Retinal pigment epithelial cell (primary cell): ENCODE measurements at regions not wholly inside any gene's neighbourhood (a gene's known extent, or its start where the extent isn't known, plus 50 kb on each side); places are given as distances from the start of the nearest gene placed in this dataset.
"Not testable (repeated sequence)": the region's sequence is repeated elsewhere in the genome, so short reads cannot be mapped to it uniquely, and the experiment has no call there.

Experiments used
- DNase-seq: peaks from one replicate; pipeline ENCODE4 v3.0.0-alpha.2; 2010; ENCODE audit warnings: low read depth
- H3K4me3 ChIP-seq: 2 replicates; pipeline ENCODE4 v1.5.1; 2011; ENCODE audit warnings: mild to moderate bottlenecking, low read length, control low read depth, moderate library complexity
- CTCF ChIP-seq: conservative IDR thresholded peaks from 2 replicates; pipeline ENCODE4 v1.5.1; 2011; ENCODE audit warnings: low read depth, low read length, control low read depth, inconsistent platforms

DNA sequence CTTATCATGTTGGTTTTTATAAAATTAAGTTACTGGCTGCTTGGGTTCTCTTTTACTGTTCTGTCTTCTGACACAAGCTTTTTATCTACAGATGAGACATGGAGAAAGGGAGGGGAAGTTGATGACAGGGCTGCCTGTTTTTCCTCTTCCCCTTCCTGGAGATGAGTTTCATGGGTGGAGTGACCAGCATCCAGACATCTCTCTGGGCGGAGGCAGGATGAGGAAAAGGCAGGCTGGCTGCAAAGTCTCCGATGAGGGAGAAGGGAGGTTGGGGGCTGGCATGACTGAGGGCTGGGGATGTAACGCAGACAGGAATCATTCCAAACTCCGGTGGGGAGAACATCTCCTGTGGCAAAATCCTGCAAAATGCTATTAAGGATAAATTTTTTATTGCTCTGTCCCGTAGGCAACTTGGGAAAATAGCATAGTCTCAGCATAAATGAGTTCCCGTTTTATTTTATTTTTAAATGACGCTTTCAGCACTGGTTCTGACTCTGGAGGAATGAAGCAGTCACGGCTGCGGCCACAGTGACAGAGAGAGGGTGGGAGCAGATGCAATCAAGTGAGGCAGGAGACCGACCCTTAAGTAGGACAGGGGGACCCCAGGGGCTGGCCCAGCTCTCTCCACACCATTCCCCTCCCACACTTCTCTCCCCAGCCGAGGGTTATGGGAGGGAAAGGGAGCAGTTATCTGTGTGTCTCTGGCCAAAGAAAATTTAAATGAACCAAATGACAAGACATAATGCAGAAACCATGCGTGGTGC, 108.8 kb upstream of the PMEPA1 start:
- no peak overlapping the region for H3K4me3 ChIP-seq
- no peak for DNase-seq
- TF ChIP-seq CTCF: no peak

DNA sequence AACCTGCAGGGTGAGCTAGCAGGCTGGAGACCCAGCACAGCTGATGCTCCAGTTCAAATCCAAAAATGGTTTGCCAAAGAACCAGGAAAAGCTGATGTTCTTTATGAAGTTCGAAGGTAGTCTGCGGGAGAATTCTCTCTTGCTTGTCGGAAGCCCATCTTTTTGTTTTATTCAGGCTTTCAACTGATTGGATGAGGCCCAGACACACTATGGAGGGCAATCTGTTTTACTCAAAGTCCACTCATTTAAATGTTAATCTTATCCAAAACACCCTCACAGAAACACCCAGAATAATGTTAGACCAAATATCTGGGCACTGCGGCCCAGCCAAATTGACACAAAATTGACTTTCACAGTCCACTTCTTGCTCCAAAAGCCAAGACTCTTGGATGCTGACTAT, 105.6 kb upstream of the PMEPA1 start:
- no peak for DNase-seq
- H3K4me3 ChIP-seq: no peak overlapping the region
- TF ChIP-seq CTCF: no peak

DNA sequence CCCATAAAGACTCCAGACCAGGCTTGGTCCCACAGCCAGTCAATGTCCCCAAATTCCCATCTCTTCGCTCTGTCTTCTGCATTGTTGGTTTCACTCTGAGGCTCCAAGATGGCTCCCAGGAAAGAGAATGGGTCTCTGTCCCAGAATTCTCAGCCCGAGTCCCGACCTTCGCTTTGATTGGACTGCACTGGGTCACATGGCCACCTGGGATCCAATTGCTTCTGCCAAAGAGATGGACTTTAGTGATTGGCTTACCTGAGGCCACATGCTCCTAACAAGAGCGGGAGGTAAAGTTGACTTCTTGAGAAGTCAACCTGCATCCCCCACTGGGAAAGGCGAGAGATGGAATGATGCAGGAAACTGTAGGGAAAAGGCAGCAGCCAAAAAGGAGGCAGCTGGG, 104.7 kb upstream of the PMEPA1 start:
- DNase-seq: no peak
- no peak overlapping the region for H3K4me3 ChIP-seq
- TF ChIP-seq CTCF: no peak

DNA sequence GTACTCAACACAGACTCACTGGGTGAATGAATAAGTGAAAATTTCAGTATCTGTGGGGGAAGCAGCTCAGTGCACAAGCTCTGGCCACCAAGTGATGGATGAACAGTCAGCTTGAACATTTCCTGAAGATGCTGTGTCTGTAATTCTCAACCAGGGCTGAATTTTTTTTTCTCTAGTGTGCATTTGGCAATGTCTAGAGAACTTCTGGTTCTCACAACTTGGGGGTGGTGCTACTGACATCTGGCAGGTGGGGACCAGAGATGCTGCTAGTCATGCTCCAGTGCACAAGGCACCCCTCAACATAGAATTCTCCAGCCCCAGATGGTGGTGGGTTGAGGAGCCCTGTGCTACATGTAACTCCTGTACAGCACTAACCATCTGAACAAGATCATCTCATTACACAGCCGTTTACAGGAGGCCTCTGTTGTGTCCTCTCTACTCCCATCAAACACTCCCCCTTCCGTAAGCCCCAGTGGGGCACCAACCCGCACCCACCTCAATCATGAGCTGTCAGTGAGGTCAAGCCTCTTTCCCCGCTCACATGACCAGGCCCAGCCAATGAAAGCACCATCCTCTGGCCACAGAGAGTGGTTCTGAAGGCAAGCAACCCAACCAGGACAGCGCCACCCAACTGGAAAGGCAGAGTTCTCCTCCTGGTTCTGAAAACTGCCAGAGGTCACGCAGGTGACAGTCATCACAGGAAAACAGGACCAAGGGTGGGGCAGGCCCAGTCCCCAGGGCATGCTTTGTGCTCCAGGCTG, 103.9 kb upstream of the PMEPA1 start:
- DNase-seq: no peak
- TF ChIP-seq CTCF: no peak
- H3K4me3 ChIP-seq: no peak overlapping the region

DNA sequence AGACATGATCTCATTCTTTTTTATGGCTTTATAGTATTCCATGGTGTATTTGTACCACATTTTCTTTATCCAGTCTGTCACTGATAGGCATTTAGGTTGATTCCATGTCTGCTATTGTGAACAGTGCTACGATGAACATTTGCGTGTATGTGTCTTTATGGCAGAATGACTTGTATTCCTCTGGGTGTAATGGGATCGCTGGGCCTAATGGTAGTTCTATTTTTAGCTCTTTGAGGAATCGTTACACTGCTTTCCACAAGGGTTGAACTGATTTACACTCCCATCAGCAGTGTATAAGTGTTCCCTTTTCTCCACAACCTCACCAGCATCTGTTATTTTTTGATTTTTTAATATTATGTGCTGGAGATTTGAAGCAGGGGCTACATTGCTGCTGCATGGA, 102.8 kb upstream of the PMEPA1 start:
- H3K4me3 ChIP-seq, DNase-seq: not testable (repeated sequence)

DNA sequence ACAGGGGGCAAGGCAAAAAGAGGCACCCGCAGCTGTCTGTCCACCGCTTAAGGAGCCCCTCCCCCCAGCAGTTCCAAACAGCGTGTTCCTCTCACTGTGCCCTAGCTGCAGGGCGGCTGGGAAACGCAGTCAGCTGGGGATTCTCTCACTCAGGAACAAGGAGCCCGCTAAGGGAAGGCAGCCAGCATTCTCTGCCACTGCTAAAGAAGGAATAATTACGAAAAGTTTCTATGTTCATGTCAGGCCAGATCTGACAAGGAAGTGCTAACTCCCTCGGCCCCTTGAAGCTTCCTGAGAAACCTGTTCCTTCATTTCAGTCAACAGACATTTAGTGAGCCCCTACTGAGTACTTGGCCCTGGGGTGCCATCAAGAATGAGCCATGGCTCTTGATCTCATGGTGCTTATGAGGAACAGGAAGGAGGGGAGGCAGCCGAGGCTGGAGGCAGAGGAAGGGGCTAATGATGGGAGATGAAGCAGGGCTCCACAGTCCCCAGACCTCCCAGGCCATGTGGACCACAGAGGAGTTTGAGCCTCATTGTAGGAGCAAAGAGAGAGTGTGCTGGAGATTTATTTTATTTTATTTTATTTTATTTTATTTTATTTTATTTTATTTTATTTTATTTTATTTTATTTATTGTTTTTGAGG, 101.7 kb upstream of the PMEPA1 start:
- DNase-seq: no peak
- H3K4me3 ChIP-seq: no peak overlapping the region
- no peak for TF ChIP-seq CTCF

GRCh38 chr20:57810511-57811373, 100.9 kb upstream of the PMEPA1 start:
- peak; percentile 76 for DNase-seq
- no peak for TF ChIP-seq CTCF

More at GRCh38 chr20:57810511-57811373, 100.9 kb upstream of the PMEPA1 start:
- no peak overlapping the region for H3K4me3 ChIP-seq
